Psoas muscle (tissue), 7 donors: ENCODE measurements at regions not wholly inside any gene's neighbourhood (a gene's known extent, or its start where the extent isn't known, plus 50 kb on each side); places are given as distances from the start of the nearest gene placed in this dataset.

Experiments used
- ATAC-seq, 4 donors: fragments of 200-7000 bp; cut with Tn5 transposase; one replicate each; pipeline ENCODE4 v1.9.1; 2020; ENCODE audit warnings: moderate library complexity in 3 of 4, mild to moderate bottlenecking in 2 of 4
- DNase-seq, 2 donors: peaks; one replicate each; pipeline ENCODE4 v3.0.0-alpha.2; 2020
- H3K27ac ChIP-seq: fragments of 200-600 bp; one replicate; pipeline ENCODE4 v1.8.0; 2022
- H3K27me3 ChIP-seq, 3 donors: fragments of 200-600 bp in 1 of 3; one replicate each; pipeline versions ENCODE4 v1.6.1 to v1.8.0; 2013 to 2022; ENCODE audit warnings: low read length in 2 of 3, mild to moderate bottlenecking in 2 of 3, moderate library complexity in 1 of 3; ENCODE audit not compliant: insufficient read depth in 3 of 3
- H3K36me3 ChIP-seq, 2 donors: fragments of 200-600 bp in 1 of 2; one replicate each; pipeline versions ENCODE4 v1.6.1 to v1.8.0; 2013 to 2022; ENCODE audit warnings: low read depth in 1 of 2, mild to moderate bottlenecking in 1 of 2, moderate library complexity in 1 of 2; ENCODE audit not compliant: insufficient read depth in 1 of 2
- H3K4me1 ChIP-seq: fragments of 200-600 bp; one replicate; pipeline ENCODE4 v1.8.0; 2022
- H3K4me3 ChIP-seq: fragments of 200-600 bp; one replicate; pipeline ENCODE4 v1.8.0; 2022; ENCODE audit warnings: mild to moderate bottlenecking
- H3K9me3 ChIP-seq: fragments of 200-600 bp; one replicate; pipeline ENCODE4 v1.8.0; 2022
- CTCF ChIP-seq: fragments of 200-600 bp; IDR thresholded peaks from one replicate; pipeline ENCODE4 v1.8.0; 2022; ENCODE audit warnings: antibody characterized with exemption
- WGBS, 3 donors: extraction: QIAGEN DNeasy Blood & Tissue Kit; methylation state at CpG; one replicate each; pipeline versions ENCODE4 v1.1.6 to v1.1.7; 2013; 5-methylcytosine and 5-hydroxymethylcytosine counted together
- intact Hi-C, 2 donors: fragments of 100-400 bp; cut with DNase I; formaldehyde crosslinking; loops; one replicate each; pipeline versions ENCODE4 v1.11.0 to v1.14.2; 2022
- donor health status: healthy with polysubstance abuse.
- donor health status: DM: no; HTN: no; CAD: no; lungs with moderate emphysema.
- donor health status: Bipolar disorder and iron deficiency.
- donor health status: healthy.
- donor health status: DM: yes; HTN: yes; CAD: no.
- donor health status: DM: no; HTN: no; CAD: no.
- donor health status: DM: yes; HTN: yes; CAD: no.

GRCh38 chr4:38194047-38194602, 233.9 kb downstream of the PTTG2 start:
- WGBS, 3 donors: 49 to 56% (median 52%) methylated on average over 2 of the region's 2 CpGs
- Histone ChIP-seq H3K4me1 (peaks cover 16% of the 10 kb centered on the region), H3K4me3 (no peak overlapping the region), H3K27me3 (no peaks in the 10 kb centered on the region), H3K9me3 (no peaks in the 10 kb centered on the region), H3K27ac (no peak overlapping the region), H3K36me3 (no peaks in the 10 kb centered on the region)
- intact Hi-C loops: loop anchor here in 1 of 2 donors (5.0 kb wide), 2 partner anchors 123 to 468 kb away; partner anchors contain the start of gene KLF3
- no peak for TF ChIP-seq CTCF
- ATAC-seq (no peak), DNase-seq (no peak)

GRCh38 chr4:38195486-38195885, 235.3 kb downstream of the PTTG2 start:
- Histone ChIP-seq H3K4me1 (peaks cover 10% of the 10 kb centered on the region), H3K9me3 (no peaks in the 10 kb centered on the region), H3K4me3 (no peak overlapping the region), H3K27ac (no peak overlapping the region), H3K36me3 (no peaks in the 10 kb centered on the region), H3K27me3 (no peaks in the 10 kb centered on the region)
- 49 to 68% (median 51%) methylated on average over 3 of the region's 3 CpGs for WGBS, 3 donors
- ATAC-seq (no peak), DNase-seq (no peak)
- intact Hi-C loops: no loop called here
- no peak for TF ChIP-seq CTCF

- no peaks in the 10 kb centered on the region for H3K36me3 ChIP-seq
- TF ChIP-seq CTCF: no peak
- no peak for DNase-seq
- intact Hi-C loops: no loop called here
- no peaks in the 10 kb centered on the region for H3K9me3 ChIP-seq
- WGBS, 3 donors: 76 to 90% (median 77%) methylated on average over 6 of the region's 6 CpGs
- no peak overlapping the region for H3K4me3 ChIP-seq
- H3K4me1 ChIP-seq: peaks cover 6% of the 10 kb centered on the region
- no peaks in the 10 kb centered on the region for H3K27me3 ChIP-seq
- ATAC-seq: no peak
- no peak overlapping the region for H3K27ac ChIP-seq
Observed at GRCh38 chr4:38195911-38196310, 235.7 kb downstream of the PTTG2 start.

- H3K27ac ChIP-seq: no peak overlapping the region
- no peaks in the 10 kb centered on the region for H3K36me3 ChIP-seq
- no peaks in the 10 kb centered on the region for H3K9me3 ChIP-seq
- ATAC-seq (peak in 3 of 4 donors; percentile 29 to 51 (median 34)), DNase-seq (no peak)
- intact Hi-C loops: no loop called here
- no peak for TF ChIP-seq CTCF
- H3K4me1 ChIP-seq: peaks cover 10% of the 10 kb centered on the region
- no peak overlapping the region for H3K4me3 ChIP-seq
- WGBS, 3 donors: 16 to 32% (median 26%) methylated on average over 2 of the region's 2 CpGs
- H3K27me3 ChIP-seq: peaks cover 0 to 2% (median 0%) of the 10 kb centered on the region in 3 donors
Observed at GRCh38 chr4:38202242-38202641, 242.0 kb downstream of the PTTG2 start.

GRCh38 chr4:38203609-38204008, 243.4 kb downstream of the PTTG2 start:
- no peak for TF ChIP-seq CTCF
- Histone ChIP-seq H3K4me1 (peaks cover 10% of the 10 kb centered on the region), H3K27me3 (peaks cover 0 to 2% (median 0%) of the 10 kb centered on the region in 3 donors), H3K36me3 (no peaks in the 10 kb centered on the region), H3K4me3 (no peak overlapping the region), H3K27ac (no peak overlapping the region), H3K9me3 (no peaks in the 10 kb centered on the region)
- intact Hi-C loops: no loop called here
- peak in 3 of 4 donors; percentile 72 to 90 (median 89) for ATAC-seq
- 50 to 86% (median 50%) methylated on average over 3 of the region's 3 CpGs for WGBS, 3 donors
- peak in 1 of 2 donors; percentile 57 for DNase-seq
